ENCODE measurements at regions not wholly inside any gene's neighbourhood (a gene's known extent, or its start where the extent isn't known, plus 50 kb on each side); places are given as distances from the start of the nearest gene placed in this dataset.
"Not testable (repeated sequence)": the region's sequence is repeated elsewhere in the genome, so short reads cannot be mapped to it uniquely, and the experiment has no call there.

- DNase-seq: no peak
Observed at GRCh38 chrX:103428525-103428924, 52.2 kb downstream of the BEX3 start.

- not testable (repeated sequence) for DNase-seq
Observed at GRCh38 chrX:103429026-103429425, 52.7 kb downstream of the BEX3 start.

GRCh38 chrX:103431316-103431715 is 55.0 kb downstream of the BEX3 start:
- no peak for DNase-seq

GRCh38 chrX:103432841-103433240 is 56.5 kb downstream of the BEX3 start:
- DNase-seq: not testable (repeated sequence)

- no peak for DNase-seq
Observed at GRCh38 chrX:103437147-103437873, 61.0 kb downstream of the BEX3 start.

- no peak for DNase-seq
Observed at GRCh38 chrX:103439161-103439560, 62.8 kb downstream of the BEX3 start.

- no peak for DNase-seq
Observed at GRCh38 chrX:103440621-103441020, 64.3 kb downstream of the BEX3 start.

- DNase-seq: no peak
Observed at GRCh38 chrX:103441878-103442535, 65.7 kb downstream of the BEX3 start.

GRCh38 chrX:103442536-103442901 is 66.2 kb downstream of the BEX3 start:
- DNase-seq: no peak

- DNase-seq: peak; percentile 24
Observed at GRCh38 chrX:103446665-103447302, 70.4 kb downstream of the BEX3 start.

Measured in eye (tissue), 1 donor.